HL-60 (cell line): ENCODE measurements at regions not wholly inside any gene's neighbourhood (a gene's known extent, or its start where the extent isn't known, plus 50 kb on each side); places are given as distances from the start of the nearest gene placed in this dataset.

ENCODE experiments used
- DNase-seq, 2 experiments: peaks; one replicate each; pipeline ENCODE4 v3.0.0-alpha.2; 2010 to 2020; ENCODE audit warnings: low read depth in 1 of 2, low spot score in 1 of 2
- H3K27ac ChIP-seq: fragments of 250-450 bp; sonication (Bioruptor Pico); replicated peaks from 2 replicates; pipeline ENCODE4 v1.5.1; 2020; ENCODE audit warnings: mild to moderate bottlenecking, moderate library complexity
- H3K27me3 ChIP-seq: fragments of 250-450 bp; sonication (Bioruptor Pico); 2 replicates; pipeline ENCODE4 v1.5.1; 2021; ENCODE audit warnings: mild to moderate bottlenecking, moderate library complexity; ENCODE audit not compliant: insufficient read depth, poor library complexity, severe bottlenecking
- H3K4me3 ChIP-seq: replicated peaks from 2 replicates; pipeline ENCODE4 v1.5.1; 2011; ENCODE audit warnings: mild to moderate bottlenecking, control low read depth, low read length; ENCODE audit not compliant: insufficient read depth
- GABPA ChIP-seq: IDR thresholded peaks from 2 replicates; pipeline ENCODE4 v1.6.1; 2012; ENCODE audit warnings: low read depth
- POLR2AphosphoS5 ChIP-seq: IDR thresholded peaks from 2 replicates; pipeline ENCODE4 v1.6.1; 2012; ENCODE audit warnings: low read depth
- SPI1 ChIP-seq: IDR thresholded peaks from 2 replicates; pipeline ENCODE4 v1.6.1; 2012; ENCODE audit warnings: low read depth, mild to moderate bottlenecking, borderline replicate concordance
- TF ChIP-seq, protein P1 (sequence below): IDR thresholded peaks from one replicate; pipeline ENCODE4 v1.5.1; 2011; ENCODE audit warnings: low read length, control low read depth, inconsistent platforms; ENCODE audit not compliant: insufficient read depth
- TF ChIP-seq, protein P2 (sequence below): IDR thresholded peaks from 2 replicates; pipeline ENCODE4 v1.6.1; 2012; ENCODE audit warnings: low read depth; ENCODE audit not compliant: insufficient replicate concordance

DNA sequence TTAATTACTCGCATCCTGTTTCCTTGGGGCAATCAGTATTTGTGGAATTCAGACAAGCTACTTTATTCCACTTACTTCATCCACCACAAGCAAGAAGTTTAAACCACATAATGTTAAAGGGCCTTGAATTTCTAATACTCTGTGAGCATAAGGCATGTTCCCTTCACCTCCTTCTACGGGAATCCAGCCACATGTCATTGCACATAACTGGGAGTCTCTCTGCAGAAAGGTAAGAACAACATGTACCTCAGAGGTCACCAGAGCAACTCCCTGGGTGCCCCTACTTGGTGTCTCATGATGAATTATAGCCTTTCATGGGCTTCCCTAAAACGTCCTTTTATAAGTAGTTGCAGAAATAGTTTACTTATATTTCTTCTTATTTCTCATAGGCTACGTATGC, 553.2 kb downstream of the DTWD2 start:
- TF ChIP-seq, protein P1, sequence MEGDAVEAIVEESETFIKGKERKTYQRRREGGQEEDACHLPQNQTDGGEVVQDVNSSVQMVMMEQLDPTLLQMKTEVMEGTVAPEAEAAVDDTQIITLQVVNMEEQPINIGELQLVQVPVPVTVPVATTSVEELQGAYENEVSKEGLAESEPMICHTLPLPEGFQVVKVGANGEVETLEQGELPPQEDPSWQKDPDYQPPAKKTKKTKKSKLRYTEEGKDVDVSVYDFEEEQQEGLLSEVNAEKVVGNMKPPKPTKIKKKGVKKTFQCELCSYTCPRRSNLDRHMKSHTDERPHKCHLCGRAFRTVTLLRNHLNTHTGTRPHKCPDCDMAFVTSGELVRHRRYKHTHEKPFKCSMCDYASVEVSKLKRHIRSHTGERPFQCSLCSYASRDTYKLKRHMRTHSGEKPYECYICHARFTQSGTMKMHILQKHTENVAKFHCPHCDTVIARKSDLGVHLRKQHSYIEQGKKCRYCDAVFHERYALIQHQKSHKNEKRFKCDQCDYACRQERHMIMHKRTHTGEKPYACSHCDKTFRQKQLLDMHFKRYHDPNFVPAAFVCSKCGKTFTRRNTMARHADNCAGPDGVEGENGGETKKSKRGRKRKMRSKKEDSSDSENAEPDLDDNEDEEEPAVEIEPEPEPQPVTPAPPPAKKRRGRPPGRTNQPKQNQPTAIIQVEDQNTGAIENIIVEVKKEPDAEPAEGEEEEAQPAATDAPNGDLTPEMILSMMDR, result no peak
- TF ChIP-seq GABPA (no peak), SPI1 (no peak), POLR2AphosphoS5 (no peak)
- TF ChIP-seq, protein P2, sequence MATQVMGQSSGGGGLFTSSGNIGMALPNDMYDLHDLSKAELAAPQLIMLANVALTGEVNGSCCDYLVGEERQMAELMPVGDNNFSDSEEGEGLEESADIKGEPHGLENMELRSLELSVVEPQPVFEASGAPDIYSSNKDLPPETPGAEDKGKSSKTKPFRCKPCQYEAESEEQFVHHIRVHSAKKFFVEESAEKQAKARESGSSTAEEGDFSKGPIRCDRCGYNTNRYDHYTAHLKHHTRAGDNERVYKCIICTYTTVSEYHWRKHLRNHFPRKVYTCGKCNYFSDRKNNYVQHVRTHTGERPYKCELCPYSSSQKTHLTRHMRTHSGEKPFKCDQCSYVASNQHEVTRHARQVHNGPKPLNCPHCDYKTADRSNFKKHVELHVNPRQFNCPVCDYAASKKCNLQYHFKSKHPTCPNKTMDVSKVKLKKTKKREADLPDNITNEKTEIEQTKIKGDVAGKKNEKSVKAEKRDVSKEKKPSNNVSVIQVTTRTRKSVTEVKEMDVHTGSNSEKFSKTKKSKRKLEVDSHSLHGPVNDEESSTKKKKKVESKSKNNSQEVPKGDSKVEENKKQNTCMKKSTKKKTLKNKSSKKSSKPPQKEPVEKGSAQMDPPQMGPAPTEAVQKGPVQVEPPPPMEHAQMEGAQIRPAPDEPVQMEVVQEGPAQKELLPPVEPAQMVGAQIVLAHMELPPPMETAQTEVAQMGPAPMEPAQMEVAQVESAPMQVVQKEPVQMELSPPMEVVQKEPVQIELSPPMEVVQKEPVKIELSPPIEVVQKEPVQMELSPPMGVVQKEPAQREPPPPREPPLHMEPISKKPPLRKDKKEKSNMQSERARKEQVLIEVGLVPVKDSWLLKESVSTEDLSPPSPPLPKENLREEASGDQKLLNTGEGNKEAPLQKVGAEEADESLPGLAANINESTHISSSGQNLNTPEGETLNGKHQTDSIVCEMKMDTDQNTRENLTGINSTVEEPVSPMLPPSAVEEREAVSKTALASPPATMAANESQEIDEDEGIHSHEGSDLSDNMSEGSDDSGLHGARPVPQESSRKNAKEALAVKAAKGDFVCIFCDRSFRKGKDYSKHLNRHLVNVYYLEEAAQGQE, result no peak
- no peak for DNase-seq
- Histone ChIP-seq H3K27ac (no peak overlapping the region), H3K4me3 (no peak overlapping the region), H3K27me3 (no peaks in the 10 kb centered on the region)

DNA sequence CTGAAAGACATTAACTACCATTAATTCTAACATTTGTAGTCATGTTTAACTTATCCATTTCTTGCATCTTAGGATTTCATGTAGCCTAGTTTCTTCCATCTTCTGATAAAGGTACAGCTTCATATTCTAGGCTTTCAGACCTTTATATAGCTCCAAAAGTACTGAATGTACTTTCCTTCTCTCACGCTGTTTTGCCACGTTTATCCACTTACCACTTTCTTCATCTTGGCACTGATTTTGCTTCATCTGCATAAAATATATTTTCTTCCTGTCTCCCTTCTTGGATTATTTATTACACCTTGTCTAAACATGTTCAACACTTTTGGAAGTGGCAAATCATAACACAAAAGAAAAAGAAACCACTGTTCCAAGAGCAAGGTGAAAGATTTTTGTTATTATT, 553.8 kb downstream of the DTWD2 start:
- Histone ChIP-seq H3K27me3 (no peaks in the 10 kb centered on the region), H3K27ac (no peak overlapping the region), H3K4me3 (no peak overlapping the region)
- TF ChIP-seq, protein P2, result no peak
- TF ChIP-seq SPI1 (no peak), POLR2AphosphoS5 (no peak), GABPA (no peak)
- TF ChIP-seq, protein P1, result no peak
- no peak for DNase-seq

DNA sequence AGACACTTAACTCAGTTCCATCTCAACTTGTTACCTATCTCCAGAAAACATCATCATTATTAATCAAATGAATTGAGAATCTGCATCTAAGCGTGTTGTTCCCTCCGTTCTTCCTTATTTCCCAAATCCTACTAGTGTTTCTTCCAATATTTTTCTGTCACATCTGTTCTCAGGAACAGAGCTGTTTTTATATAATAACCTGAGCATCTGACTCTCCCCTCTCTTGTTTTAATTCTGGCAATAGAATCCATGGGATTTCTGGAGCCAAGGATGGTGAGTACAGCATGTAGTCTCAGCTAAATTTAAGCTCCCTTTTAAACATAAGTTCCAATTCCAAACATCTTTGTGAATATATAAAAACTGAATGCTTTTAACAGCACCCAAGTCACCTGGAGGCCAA, 558.3 kb downstream of the DTWD2 start:
- no peak for DNase-seq
- Histone ChIP-seq H3K27me3 (no peaks in the 10 kb centered on the region), H3K4me3 (no peak overlapping the region), H3K27ac (no peak overlapping the region)
- TF ChIP-seq POLR2AphosphoS5 (no peak), GABPA (no peak), SPI1 (no peak)
- TF ChIP-seq, protein P2, result no peak
- TF ChIP-seq, protein P1, result no peak
